Fibroblast of lung (primary cell): ENCODE measurements at regions not wholly inside any gene's neighbourhood (a gene's known extent, or its start where the extent isn't known, plus 50 kb on each side); places are given as distances from the start of the nearest gene placed in this dataset.

Source experiments
- DNase-seq, 2 donors: peaks; one replicate each; pipeline versions ENCODE4 v3.0.0 to v3.0.0-alpha.2; 2010; ENCODE audit warnings: low read depth in 2 of 2
- H2AFZ ChIP-seq: 2 replicates; pipeline ENCODE4 v1.5.1; 2012; ENCODE audit warnings: low read length, control low read depth, inconsistent platforms
- H3K27ac ChIP-seq: 2 replicates; pipeline ENCODE4 v1.5.1; 2011; ENCODE audit warnings: low read length, control low read depth; ENCODE audit not compliant: insufficient read depth
- H3K27me3 ChIP-seq: 2 replicates; pipeline ENCODE4 v1.5.1; 2011; ENCODE audit warnings: mild to moderate bottlenecking, low read length; ENCODE audit not compliant: control insufficient read depth, insufficient read depth
- H3K36me3 ChIP-seq: 2 replicates; pipeline ENCODE4 v1.5.1; 2011; ENCODE audit warnings: low read length; ENCODE audit not compliant: control insufficient read depth, insufficient read depth
- H3K4me1 ChIP-seq: 2 replicates; pipeline ENCODE4 v1.5.1; 2011; ENCODE audit warnings: low read length; ENCODE audit not compliant: control insufficient read depth, insufficient read depth; ENCODE audit errors: extremely low read depth
- H3K4me2 ChIP-seq: 2 replicates; pipeline ENCODE4 v1.5.1; 2011; ENCODE audit warnings: low read length, control low read depth; ENCODE audit not compliant: insufficient read depth; ENCODE audit errors: extremely low read depth
- H3K4me3 ChIP-seq, 4 experiments: fragments of 200-600 bp in 1 of 4; sonication (generic) in 1 of 4; replicated peaks in 1 of 4; 2 replicates each; pipeline ENCODE4 v1.5.1; 2011 to 2016; ENCODE audit warnings: low read length in 4 of 4, low read depth in 3 of 4, mild to moderate bottlenecking in 3 of 4, control low read depth in 2 of 4, inconsistent platforms in 1 of 4, mixed read lengths in 1 of 4; ENCODE audit not compliant: insufficient read depth in 1 of 4; ENCODE audit errors: control extremely low read depth in 1 of 4
- H3K79me2 ChIP-seq: 2 replicates; pipeline ENCODE4 v1.5.1; 2012; ENCODE audit warnings: mild to moderate bottlenecking, low read length, inconsistent platforms; ENCODE audit not compliant: control insufficient read depth, insufficient read depth
- H3K9ac ChIP-seq: 2 replicates; pipeline ENCODE4 v1.5.1; 2011; ENCODE audit warnings: mild to moderate bottlenecking, low read length, control low read depth; ENCODE audit not compliant: insufficient read depth
- H3K9me3 ChIP-seq: 2 replicates; pipeline ENCODE4 v1.5.1; 2012; ENCODE audit warnings: low read depth, low read length; ENCODE audit not compliant: control insufficient read depth, insufficient read depth
- H4K20me1 ChIP-seq: 2 replicates; pipeline ENCODE4 v1.5.1; 2011; ENCODE audit warnings: low read length; ENCODE audit not compliant: control insufficient read depth, insufficient read depth; ENCODE audit errors: extremely low read depth
- CTCF ChIP-seq, 2 donors: IDR thresholded peaks in 1 of 2; conservative IDR thresholded peaks in 1 of 2; 1 replicate in 1 of 2; 2 replicates in 1 of 2; pipeline ENCODE4 v1.5.1; 2011 to 2012; ENCODE audit warnings: low read length in 2 of 2, control low read depth in 1 of 2, inconsistent platforms in 1 of 2, low read depth in 1 of 2, mild to moderate bottlenecking in 1 of 2
- EZH2 ChIP-seq: IDR thresholded peaks from 2 replicates; pipeline ENCODE4 v1.5.1; 2012; ENCODE audit warnings: low read length, control low read depth, mild to moderate bottlenecking; ENCODE audit errors: missing control alignments

DNA sequence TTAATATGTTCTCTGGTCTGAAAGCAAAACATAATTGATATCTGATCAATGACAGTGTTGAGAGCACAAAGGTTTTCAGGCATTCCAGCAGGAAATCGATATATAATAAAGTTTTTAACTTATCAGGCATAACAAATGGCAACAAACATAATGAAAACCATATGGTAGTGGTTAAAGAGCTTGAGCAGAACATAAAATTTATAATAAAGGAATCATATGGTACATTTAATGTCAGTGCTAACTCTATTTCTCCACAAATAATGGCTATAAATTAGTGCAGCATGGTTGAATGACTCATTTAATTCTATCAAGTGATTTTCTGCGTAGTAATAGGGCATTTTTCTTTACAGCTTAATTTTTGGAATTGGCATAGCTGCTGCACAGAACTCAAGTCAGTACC is 306.2 kb downstream of the FSIP2 start:
- Histone ChIP-seq H3K4me2 (no peak overlapping the region), H3K9me3 (no peaks in the 10 kb centered on the region), H3K4me1 (no peaks in the 10 kb centered on the region), H3K79me2 (no peaks in the 10 kb centered on the region), H2AFZ (no peak overlapping the region), H3K9ac (no peak overlapping the region), H3K4me3 (no peak overlapping the region), H3K36me3 (no peaks in the 10 kb centered on the region), H3K27me3 (no peaks in the 10 kb centered on the region), H3K27ac (no peak overlapping the region), H4K20me1 (no peaks in the 10 kb centered on the region)
- DNase-seq: peak in 1 of 2 donors; percentile 5
- no peak for TF ChIP-seq EZH2

GRCh38 chr2:186052930-186053329 is 314.3 kb downstream of the FSIP2 start:
- no peak for DNase-seq
- Histone ChIP-seq H3K4me3 (no peak overlapping the region), H3K4me1 (no peaks in the 10 kb centered on the region), H4K20me1 (no peaks in the 10 kb centered on the region), H3K27ac (no peak overlapping the region), H2AFZ (no peak overlapping the region), H3K9me3 (no peaks in the 10 kb centered on the region), H3K36me3 (no peaks in the 10 kb centered on the region), H3K27me3 (no peaks in the 10 kb centered on the region), H3K79me2 (no peaks in the 10 kb centered on the region), H3K9ac (no peak overlapping the region), H3K4me2 (no peak overlapping the region)
- TF ChIP-seq CTCF (conservative IDR thresholded peaks at IDR 0.05 in 1 of 2, IDR thresholded peaks at IDR 0.05 in 1 of 2; ENCODE audit: low read depth in 1 of 2, low read length in 2 of 2) (no peak), EZH2 (no peak)

DNA sequence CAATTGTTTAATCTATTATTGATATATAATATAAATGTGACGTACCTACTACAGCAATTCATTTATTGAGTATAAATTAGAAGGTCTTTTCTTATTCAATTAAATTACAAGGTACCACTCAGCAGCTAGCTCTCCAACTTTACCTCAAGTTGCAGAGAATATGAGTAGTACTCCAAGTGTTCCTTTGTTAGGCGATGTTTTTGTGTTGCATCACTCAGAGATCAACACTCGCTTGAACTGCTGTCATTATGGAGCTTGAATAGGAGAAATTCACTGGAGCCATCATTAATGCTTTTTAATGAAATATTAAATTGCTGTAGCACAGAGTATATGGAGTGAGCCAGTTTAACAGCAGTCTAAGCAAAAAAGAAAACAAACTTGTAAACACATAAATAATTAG is 320.0 kb downstream of the FSIP2 start:
- no peaks in the 10 kb centered on the region for H3K79me2 ChIP-seq
- no peak overlapping the region for H3K9ac ChIP-seq
- no peak for TF ChIP-seq EZH2
- TF ChIP-seq CTCF (conservative IDR thresholded peaks at IDR 0.05 in 1 of 2, IDR thresholded peaks at IDR 0.05 in 1 of 2; ENCODE audit: low read depth in 1 of 2, low read length in 2 of 2): no peak

GRCh38 chr2:186059096-186059495 is 320.5 kb downstream of the FSIP2 start:
- Histone ChIP-seq H3K79me2 (no peaks in the 10 kb centered on the region), H3K27ac (no peak overlapping the region)

More for the DNA sequence above, 320.0 kb downstream of the FSIP2 start:
- H4K20me1 ChIP-seq: no peaks in the 10 kb centered on the region
- no peak overlapping the region for H3K4me2 ChIP-seq
- no peaks in the 10 kb centered on the region for H3K4me1 ChIP-seq
- H2AFZ ChIP-seq: no peak overlapping the region
- no peaks in the 10 kb centered on the region for H3K27me3 ChIP-seq
- no peak overlapping the region for H3K27ac ChIP-seq
- H3K9me3 ChIP-seq: no peaks in the 10 kb centered on the region
- H3K36me3 ChIP-seq: no peaks in the 10 kb centered on the region
- H3K4me3 ChIP-seq: no peak overlapping the region
- DNase-seq: peak in 1 of 2 donors; percentile 63

More at GRCh38 chr2:186059096-186059495, 320.5 kb downstream of the FSIP2 start:
- DNase-seq: peak in 1 of 2 donors; percentile 63
- Histone ChIP-seq H3K9me3 (no peaks in the 10 kb centered on the region), H3K4me3 (no peak overlapping the region), H3K27me3 (no peaks in the 10 kb centered on the region), H2AFZ (no peak overlapping the region), H3K4me2 (no peak overlapping the region), H3K4me1 (no peaks in the 10 kb centered on the region), H3K9ac (no peak overlapping the region), H4K20me1 (no peaks in the 10 kb centered on the region), H3K36me3 (no peaks in the 10 kb centered on the region)
- TF ChIP-seq CTCF (conservative IDR thresholded peaks at IDR 0.05 in 1 of 2, IDR thresholded peaks at IDR 0.05 in 1 of 2; ENCODE audit: low read depth in 1 of 2, low read length in 2 of 2) (no peak), EZH2 (no peak)
